SH-SY5Y (cell line): ENCODE measurements at regions not wholly inside any gene's neighbourhood (a gene's known extent, or its start where the extent isn't known, plus 50 kb on each side); places are given as distances from the start of the nearest gene placed in this dataset.

Source experiments
- GATA2 ChIP-seq: IDR thresholded peaks from 2 replicates; pipeline ENCODE4 v1.6.1; 2011; ENCODE audit warnings: mild to moderate bottlenecking, low read depth, low read length
- GATA3 ChIP-seq: IDR thresholded peaks from 2 replicates; pipeline ENCODE4 v1.6.1; 2011; ENCODE audit warnings: low read depth, mild to moderate bottlenecking, low read length, moderate library complexity

- TF ChIP-seq GATA2 (no peak), GATA3 (no peak)
Observed at GRCh38 chr1:200332716-200333115, 77.1 kb downstream of the ZNF281 start.
